ENCODE measurements at regions not wholly inside any gene's neighbourhood (a gene's known extent, or its start where the extent isn't known, plus 50 kb on each side); places are given as distances from the start of the nearest gene placed in this dataset.

DNA sequence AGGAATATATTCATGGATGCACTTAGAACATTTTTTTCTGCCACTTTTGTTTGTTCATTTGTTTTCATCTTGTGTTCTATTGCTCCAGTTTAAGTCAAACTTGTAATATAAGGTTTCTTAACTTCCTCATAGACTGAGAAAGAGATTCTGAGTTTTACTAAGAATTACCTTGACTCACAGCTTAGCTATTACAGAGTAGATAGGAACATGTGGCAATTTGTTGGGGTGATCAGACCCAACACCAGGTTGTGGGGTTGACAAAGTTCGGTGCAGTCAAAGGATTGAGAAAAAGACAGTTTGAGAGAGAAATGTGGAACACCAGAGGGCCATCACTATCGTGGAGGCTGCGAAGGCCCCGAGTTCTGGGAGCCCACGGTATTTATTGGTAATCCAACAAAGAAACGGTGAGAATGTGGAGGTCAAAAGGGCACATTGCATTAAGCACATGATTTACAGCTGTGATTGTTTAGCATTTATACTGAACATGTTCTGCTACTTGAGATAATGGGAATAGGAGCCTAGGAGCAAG lies 2526.0 kb downstream of the PCDH9 start:
- TF ChIP-seq CTCF (IDR thresholded peaks at IDR 0.05; ENCODE audit: extremely low read depth in 1 of 2, insufficient read depth in 1 of 2, low read depth in 1 of 2, low read length in 2 of 2) (no peak), POLR2A (IDR thresholded peaks at IDR 0.05; ENCODE audit: low read depth, low read length) (no peak), EZH2 (IDR thresholded peaks at IDR 0.05; ENCODE audit: borderline replicate concordance, low read depth, low read length, severe bottlenecking) (no peak), MAX (IDR thresholded peaks at IDR 0.05; ENCODE audit: insufficient read depth, insufficient read length) (no peak), POLR2AphosphoS5 (IDR thresholded peaks at IDR 0.05; ENCODE audit: insufficient read depth, low read depth, low read length) (no peak), MYC (IDR thresholded peaks at IDR 0.05; ENCODE audit: low read depth, low read length) (no peak)

Measured in endothelial cell of umbilical vein (primary cell).